Calu3 (cell line): ENCODE measurements at regions not wholly inside any gene's neighbourhood (a gene's known extent, or its start where the extent isn't known, plus 50 kb on each side); places are given as distances from the start of the nearest gene placed in this dataset.
"Not testable (repeated sequence)": the region's sequence is repeated elsewhere in the genome, so short reads cannot be mapped to it uniquely, and the experiment has no call there.

Experiments used
- BruUV-seq: library from RNA; stranded (reverse); fragments of 400-500 nt; replicated peaks from 2 replicates; lab custom pipeline; 2021; lab: Mats Ljungman, UMichigan
- CTCF ChIA-PET: fragments of 300-600 bp; sonication (Branson Sonifier 250); formaldehyde crosslinking; loops from one replicate; lab custom pipeline; 2022; ENCODE audit warnings: antibody characterized with exemption; lab: Charles Lee
- DNase-seq: peaks from one replicate; pipeline ENCODE4 v3.0.0; 2022
- H3K27ac Mint-ChIP-seq: one replicate; pipeline ENCODE4 v1.8.0; 2022; ENCODE audit warnings: mixed read lengths; ENCODE audit not compliant: unreplicated experiment
- H3K27me3 Mint-ChIP-seq: one replicate; pipeline ENCODE4 v1.8.0; 2022; ENCODE audit warnings: mixed read lengths; ENCODE audit not compliant: unreplicated experiment
- H3K36me3 Mint-ChIP-seq: one replicate; pipeline ENCODE4 v1.8.0; 2022; ENCODE audit warnings: mild to moderate bottlenecking, moderate library complexity, mixed read lengths; ENCODE audit not compliant: insufficient read depth, unreplicated experiment
- H3K4me1 Mint-ChIP-seq: one replicate; pipeline ENCODE4 v1.8.0; 2022; ENCODE audit warnings: mild to moderate bottlenecking, low read depth, mixed read lengths; ENCODE audit not compliant: unreplicated experiment
- H3K4me3 Mint-ChIP-seq: one replicate; pipeline ENCODE4 v1.8.0; 2022; ENCODE audit warnings: mild to moderate bottlenecking, low read depth, moderate library complexity, mixed read lengths; ENCODE audit not compliant: unreplicated experiment
- H3K9me3 Mint-ChIP-seq: one replicate; pipeline ENCODE4 v1.8.0; 2022; ENCODE audit warnings: low read depth, mixed read lengths; ENCODE audit not compliant: unreplicated experiment
- intact Hi-C: fragments of 100-400 bp; cut with micrococcal nuclease; formaldehyde crosslinking; loops from one replicate; pipeline ENCODE4 v1.10.0; 2022; ENCODE audit not compliant: unreplicated experiment
- TF ChIP-seq, protein P1 (sequence below): fragments of 200-600 bp; IDR thresholded peaks from one replicate; pipeline ENCODE4 v1.8.0; 2022; ENCODE audit warnings: antibody characterized with exemption; ENCODE audit not compliant: unreplicated experiment

DNA sequence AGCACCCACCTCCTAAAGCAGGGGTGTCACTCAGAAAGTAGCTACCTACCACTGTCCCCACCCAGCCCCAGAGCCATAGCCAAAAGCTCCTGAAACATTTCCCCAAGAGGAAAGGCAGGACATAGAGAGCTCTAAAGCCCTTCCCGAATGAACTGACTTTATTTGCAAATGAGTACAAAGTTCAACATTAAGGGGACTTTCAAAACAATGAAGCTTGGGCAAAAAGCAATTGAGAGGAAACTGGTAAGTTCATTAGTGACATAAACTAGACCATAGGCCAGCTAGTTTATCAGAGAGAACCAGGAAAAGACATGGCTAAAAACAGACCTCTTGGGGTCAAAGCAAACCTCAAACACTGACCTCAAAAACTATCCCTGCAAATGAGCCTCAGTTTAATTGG is 72.7 kb downstream of the IGLL5 start:
- BruUV-seq, result no TSS peak
- TF ChIP-seq, protein P1, sequence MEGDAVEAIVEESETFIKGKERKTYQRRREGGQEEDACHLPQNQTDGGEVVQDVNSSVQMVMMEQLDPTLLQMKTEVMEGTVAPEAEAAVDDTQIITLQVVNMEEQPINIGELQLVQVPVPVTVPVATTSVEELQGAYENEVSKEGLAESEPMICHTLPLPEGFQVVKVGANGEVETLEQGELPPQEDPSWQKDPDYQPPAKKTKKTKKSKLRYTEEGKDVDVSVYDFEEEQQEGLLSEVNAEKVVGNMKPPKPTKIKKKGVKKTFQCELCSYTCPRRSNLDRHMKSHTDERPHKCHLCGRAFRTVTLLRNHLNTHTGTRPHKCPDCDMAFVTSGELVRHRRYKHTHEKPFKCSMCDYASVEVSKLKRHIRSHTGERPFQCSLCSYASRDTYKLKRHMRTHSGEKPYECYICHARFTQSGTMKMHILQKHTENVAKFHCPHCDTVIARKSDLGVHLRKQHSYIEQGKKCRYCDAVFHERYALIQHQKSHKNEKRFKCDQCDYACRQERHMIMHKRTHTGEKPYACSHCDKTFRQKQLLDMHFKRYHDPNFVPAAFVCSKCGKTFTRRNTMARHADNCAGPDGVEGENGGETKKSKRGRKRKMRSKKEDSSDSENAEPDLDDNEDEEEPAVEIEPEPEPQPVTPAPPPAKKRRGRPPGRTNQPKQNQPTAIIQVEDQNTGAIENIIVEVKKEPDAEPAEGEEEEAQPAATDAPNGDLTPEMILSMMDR, result no peak
- Mint-ChIP-seq H3K27me3 (peaks cover 54% of the 10 kb centered on the region), H3K4me3 (no peak overlapping the region), H3K36me3 (no peaks in the 10 kb centered on the region), H3K4me1 (peaks cover 6% of the 10 kb centered on the region), H3K9me3 (peaks cover 17% of the 10 kb centered on the region), H3K27ac (no peak overlapping the region)
- intact Hi-C loops, result no loop called here
- no peak for DNase-seq
- CTCF ChIA-PET, result interaction anchor here (0.7 to 4.9 kb wide), 15 partner anchors 14 to 425 kb away, joined by 3 to 82 read pairs (median 8); partner anchors contain the start of genes GNAZ, RAB36 and RSPH14

DNA sequence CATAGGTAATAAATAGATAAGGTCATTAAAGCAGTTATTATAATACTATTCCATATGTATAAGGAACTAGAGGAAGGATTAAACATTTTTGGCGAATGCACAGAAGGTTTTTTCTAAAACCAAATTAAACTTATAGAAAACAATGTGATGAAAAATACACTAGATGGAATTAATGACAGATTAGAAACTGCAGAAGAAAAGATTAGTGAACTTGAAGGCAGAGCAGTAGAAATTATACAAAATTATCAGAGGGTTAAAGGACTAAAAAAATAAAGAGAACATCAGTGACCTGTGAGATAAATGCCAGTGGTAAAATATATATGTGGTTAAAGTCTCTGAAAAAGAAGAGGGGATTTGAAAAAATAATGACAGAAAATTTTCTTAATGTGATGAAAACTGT is 74.0 kb downstream of the IGLL5 start:
- Mint-ChIP-seq H3K27me3 (peaks cover 59% of the 10 kb centered on the region), H3K27ac (no peak overlapping the region), H3K36me3 (no peaks in the 10 kb centered on the region), H3K4me3 (no peak overlapping the region), H3K9me3 (peaks cover 17% of the 10 kb centered on the region), H3K4me1 (peaks cover 6% of the 10 kb centered on the region)
- DNase-seq, result no peak
- intact Hi-C loops, result no loop called here
- TF ChIP-seq, protein P1, result no peak
- CTCF ChIA-PET, result interaction anchor here (0.5 to 0.7 kb wide), 2 partner anchors 71 to 184 kb away, joined by 3 to 4 read pairs; partner anchors contain the start of gene RAB36
- BruUV-seq, result no TSS peak

DNA sequence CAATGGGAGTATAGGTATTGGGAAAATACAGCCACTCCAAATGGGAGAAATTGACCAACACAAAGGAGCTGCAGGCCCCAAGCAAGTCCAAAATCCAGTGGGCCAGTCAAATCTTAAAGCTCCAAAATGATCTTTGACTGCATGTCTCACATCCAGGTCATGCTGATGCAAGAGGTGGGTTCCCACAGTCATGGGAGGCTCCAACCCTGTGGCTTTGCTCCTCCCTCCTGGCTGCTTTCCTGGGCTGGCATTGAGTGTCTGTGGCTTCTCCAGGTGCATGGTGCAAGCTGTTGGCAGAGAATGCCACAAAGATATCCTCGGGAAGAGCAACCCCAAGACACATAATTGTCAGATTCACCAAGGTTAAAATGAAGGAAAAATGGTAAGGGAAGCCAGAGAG is 80.8 kb downstream of the IGLL5 start:
- no peak for DNase-seq
- BruUV-seq, result no TSS peak
- Mint-ChIP-seq H3K4me3 (no peak overlapping the region), H3K36me3 (no peaks in the 10 kb centered on the region), H3K9me3 (peaks cover 5% of the 10 kb centered on the region), H3K27ac (no peak overlapping the region), H3K27me3 (peaks cover 83% of the 10 kb centered on the region), H3K4me1 (no peaks in the 10 kb centered on the region)
- intact Hi-C loops, result no loop called here
- TF ChIP-seq, protein P1, result no peak
- CTCF ChIA-PET, result no interaction called here

DNA sequence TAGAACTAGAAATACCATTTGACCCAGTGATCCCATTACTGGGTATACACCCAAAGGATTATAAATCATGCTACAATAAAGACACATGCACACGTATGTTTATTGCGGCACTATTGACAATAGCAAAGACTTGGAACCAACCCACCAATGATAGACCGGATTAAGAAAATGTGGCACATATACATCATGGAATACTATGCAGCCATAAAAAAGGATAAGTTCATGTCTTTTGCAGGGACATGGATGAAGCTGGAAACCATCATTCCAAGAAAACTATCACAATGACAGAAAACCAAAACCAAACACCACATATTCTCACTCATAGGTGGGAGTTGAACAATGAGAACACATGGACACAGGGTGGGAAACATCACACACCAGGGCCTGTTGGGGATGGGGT is 85.0 kb downstream of the IGLL5 start:
- peaks cover 83% of the 10 kb centered on the region for H3K27me3 Mint-ChIP-seq
- CTCF ChIA-PET, result interaction anchor here (0.5 to 0.6 kb wide), 2 partner anchors 22 to 75 kb away, joined by 3 read pairs; no protein-coding TSS in a partner anchor
- H3K36me3 Mint-ChIP-seq, H3K4me1 Mint-ChIP-seq, BruUV-seq, H3K27ac Mint-ChIP-seq, H3K9me3 Mint-ChIP-seq, H3K4me3 Mint-ChIP-seq, DNase-seq, intact Hi-C loops: not testable (repeated sequence)

DNA sequence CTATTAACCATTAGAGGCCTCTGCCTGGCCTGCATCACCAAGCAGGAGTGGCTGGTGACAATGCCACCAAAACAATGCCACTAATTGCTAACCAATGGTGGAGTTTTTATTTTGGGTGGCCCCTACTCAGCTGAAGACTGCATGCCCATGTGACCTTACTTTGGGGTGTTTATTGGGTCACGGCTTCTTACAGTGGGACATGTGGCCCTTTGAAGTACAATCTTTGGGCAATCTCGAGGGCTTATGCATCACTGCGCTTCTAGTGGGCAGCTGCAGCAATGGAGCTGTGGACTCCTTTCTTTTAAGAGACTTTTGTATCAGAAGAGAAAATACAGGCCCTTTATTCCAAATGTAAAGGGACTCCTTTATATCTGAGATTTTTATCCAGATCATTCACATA is 85.7 kb downstream of the IGLL5 start:
- BruUV-seq, result no TSS peak
- TF ChIP-seq, protein P1, result no peak
- Mint-ChIP-seq H3K27ac (no peak overlapping the region), H3K36me3 (no peaks in the 10 kb centered on the region), H3K9me3 (no peaks in the 10 kb centered on the region), H3K4me1 (no peaks in the 10 kb centered on the region), H3K4me3 (no peak overlapping the region), H3K27me3 (peaks cover 75% of the 10 kb centered on the region)
- CTCF ChIA-PET, result interaction anchor here (0.5 to 0.7 kb wide), 2 partner anchors 22 to 133 kb away, joined by 3 read pairs; no protein-coding TSS in a partner anchor
- intact Hi-C loops, result no loop called here
- no peak for DNase-seq
